Smooth muscle cell of the brain vasculature (primary cell): ENCODE measurements at regions not wholly inside any gene's neighbourhood (a gene's known extent, or its start where the extent isn't known, plus 50 kb on each side); places are given as distances from the start of the nearest gene placed in this dataset.
"Not testable (repeated sequence)": the region's sequence is repeated elsewhere in the genome, so short reads cannot be mapped to it uniquely, and the experiment has no call there.

Experiments used
- DNase-seq: peaks from one replicate; pipeline ENCODE4 v3.0.0-alpha.2; 2012; ENCODE audit warnings: low read depth, low spot score

- DNase-seq: no peak
These were observed 90.7 kb downstream of the GPR88 start for GRCh38 chr1:100628631-100629081.

GRCh38 chr1:100629391-100629790 is 90.2 kb upstream of the VCAM1 start:
- no peak for DNase-seq

- peak; percentile 73 for DNase-seq
These were observed 88.5 kb upstream of the VCAM1 start for GRCh38 chr1:100631015-100631551.

- DNase-seq: no peak
These were observed 76.7 kb upstream of the VCAM1 start for GRCh38 chr1:100642826-100643225.

- no peak for DNase-seq
These were observed 75.9 kb upstream of the VCAM1 start for GRCh38 chr1:100643471-100644196.

GRCh38 chr1:100646001-100646400 is 73.5 kb upstream of the VCAM1 start:
- DNase-seq: no peak

GRCh38 chr1:100649146-100649545 is 70.4 kb upstream of the VCAM1 start:
- DNase-seq: no peak

- DNase-seq: peak; percentile 29
These were observed 61.4 kb upstream of the VCAM1 start for GRCh38 chr1:100657876-100658715.

- no peak for DNase-seq
These were observed 60.9 kb upstream of the VCAM1 start for GRCh38 chr1:100658716-100659026.

- DNase-seq: no peak
These were observed 58.4 kb upstream of the VCAM1 start for GRCh38 chr1:100661176-100661575.

- DNase-seq: not testable (repeated sequence)
These were observed 51.0 kb upstream of the VCAM1 start for GRCh38 chr1:100668494-100668893.
